GM12873 (cell line): ENCODE measurements at regions not wholly inside any gene's neighbourhood (a gene's known extent, or its start where the extent isn't known, plus 50 kb on each side); places are given as distances from the start of the nearest gene placed in this dataset.

Source experiments
- TF ChIP-seq, protein P1 (sequence below): IDR thresholded peaks from 2 replicates; pipeline ENCODE4 v1.5.1; 2012; ENCODE audit warnings: low read depth, mild to moderate bottlenecking, moderate library complexity, low read length, control low read depth; ENCODE audit not compliant: insufficient read depth; ENCODE audit errors: missing control alignments

DNA sequence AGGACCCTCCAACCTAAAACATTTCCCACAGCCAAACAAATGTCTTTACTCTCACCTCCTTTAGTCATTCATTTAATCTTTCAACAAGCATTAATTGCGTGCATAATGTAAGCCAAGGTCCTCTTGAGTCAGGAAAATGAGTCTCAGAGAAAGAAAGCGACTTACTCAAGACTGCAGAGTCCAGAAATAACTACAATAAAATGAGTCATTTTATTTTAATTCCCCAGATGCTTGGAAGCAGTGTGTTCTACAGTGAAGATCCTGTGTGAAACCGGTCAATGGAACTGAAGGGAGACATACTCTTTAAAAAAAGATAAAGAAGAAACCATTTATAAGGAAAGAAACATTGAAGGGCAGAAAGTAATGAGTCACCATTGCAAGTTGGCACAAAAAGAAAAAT, 513.7 kb downstream of the CDK5RAP2 start:
- TF ChIP-seq, protein P1, sequence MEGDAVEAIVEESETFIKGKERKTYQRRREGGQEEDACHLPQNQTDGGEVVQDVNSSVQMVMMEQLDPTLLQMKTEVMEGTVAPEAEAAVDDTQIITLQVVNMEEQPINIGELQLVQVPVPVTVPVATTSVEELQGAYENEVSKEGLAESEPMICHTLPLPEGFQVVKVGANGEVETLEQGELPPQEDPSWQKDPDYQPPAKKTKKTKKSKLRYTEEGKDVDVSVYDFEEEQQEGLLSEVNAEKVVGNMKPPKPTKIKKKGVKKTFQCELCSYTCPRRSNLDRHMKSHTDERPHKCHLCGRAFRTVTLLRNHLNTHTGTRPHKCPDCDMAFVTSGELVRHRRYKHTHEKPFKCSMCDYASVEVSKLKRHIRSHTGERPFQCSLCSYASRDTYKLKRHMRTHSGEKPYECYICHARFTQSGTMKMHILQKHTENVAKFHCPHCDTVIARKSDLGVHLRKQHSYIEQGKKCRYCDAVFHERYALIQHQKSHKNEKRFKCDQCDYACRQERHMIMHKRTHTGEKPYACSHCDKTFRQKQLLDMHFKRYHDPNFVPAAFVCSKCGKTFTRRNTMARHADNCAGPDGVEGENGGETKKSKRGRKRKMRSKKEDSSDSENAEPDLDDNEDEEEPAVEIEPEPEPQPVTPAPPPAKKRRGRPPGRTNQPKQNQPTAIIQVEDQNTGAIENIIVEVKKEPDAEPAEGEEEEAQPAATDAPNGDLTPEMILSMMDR: no peak

- TF ChIP-seq, protein P1: no peak
These were observed 514.8 kb downstream of the CDK5RAP2 start for GRCh38 chr9:120065151-120065550.

DNA sequence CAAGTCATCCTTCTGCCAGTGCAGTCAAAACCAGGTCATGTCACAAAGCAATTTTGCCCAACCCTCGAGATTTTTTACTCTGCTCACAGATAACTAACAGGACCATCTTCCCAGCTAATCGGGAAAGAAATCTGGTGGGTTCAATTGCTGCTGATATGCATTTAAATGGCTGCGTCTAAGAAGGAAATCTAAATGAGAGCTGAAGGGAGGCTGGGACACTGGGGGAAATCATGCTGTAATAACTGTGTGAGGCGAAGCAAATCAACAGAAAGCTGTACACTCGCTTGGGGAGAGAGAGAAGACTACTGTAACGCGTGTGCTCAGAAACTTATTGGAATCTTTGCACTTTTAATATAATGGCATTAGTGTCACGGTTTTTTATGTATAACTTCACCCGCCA, 535.0 kb downstream of the CDK5RAP2 start:
- TF ChIP-seq, protein P1: no peak

DNA sequence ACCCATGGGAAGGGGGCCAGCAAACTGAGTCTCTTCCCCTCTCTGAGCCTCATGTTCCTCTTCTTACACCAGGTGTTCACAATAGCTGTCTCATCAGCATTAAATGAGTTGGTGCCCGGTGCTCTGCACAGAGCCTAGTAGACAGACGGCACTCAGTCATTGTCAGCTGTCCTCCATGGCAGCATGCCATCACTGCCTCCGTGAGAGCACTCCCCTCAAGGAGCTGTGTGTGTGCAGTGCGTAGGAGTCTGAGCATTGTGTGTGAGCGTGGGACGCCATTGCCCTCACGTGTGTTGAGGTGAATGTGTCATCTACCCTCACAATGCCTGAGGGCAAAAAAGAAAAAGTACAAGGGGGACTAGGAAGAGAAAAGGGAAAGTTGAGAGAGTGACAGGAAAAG, 536.5 kb downstream of the CDK5RAP2 start:
- TF ChIP-seq, protein P1: no peak

- TF ChIP-seq, protein P1: no peak
These were observed 539.1 kb downstream of the CDK5RAP2 start for GRCh38 chr9:120040896-120041295.

GRCh38 chr9:120038342-120038741, 541.6 kb downstream of the CDK5RAP2 start:
- TF ChIP-seq, protein P1: no peak

DNA sequence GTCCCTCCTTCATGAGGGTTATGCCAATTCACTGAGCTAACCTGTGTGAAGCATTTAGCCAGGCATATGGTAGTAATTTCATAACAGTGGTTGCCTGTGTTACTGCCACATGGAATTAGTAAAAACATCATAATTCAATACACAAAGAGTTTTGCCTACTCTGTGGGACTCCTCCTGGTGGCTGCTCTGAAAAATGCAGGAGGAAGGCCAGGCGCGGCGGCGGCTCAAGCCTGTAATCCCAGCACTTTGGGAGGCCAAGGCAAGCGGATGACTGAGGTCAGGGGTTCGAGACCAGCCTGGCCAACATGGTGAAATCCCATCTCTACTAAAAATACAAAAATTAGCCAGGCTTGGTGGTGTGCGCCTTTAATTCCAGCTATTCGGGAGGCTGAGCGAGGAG, 547.3 kb downstream of the CDK5RAP2 start:
- TF ChIP-seq, protein P1: peak; percentile 34
